ENCODE measurements at regions not wholly inside any gene's neighbourhood (a gene's known extent, or its start where the extent isn't known, plus 50 kb on each side); places are given as distances from the start of the nearest gene placed in this dataset.

DNA sequence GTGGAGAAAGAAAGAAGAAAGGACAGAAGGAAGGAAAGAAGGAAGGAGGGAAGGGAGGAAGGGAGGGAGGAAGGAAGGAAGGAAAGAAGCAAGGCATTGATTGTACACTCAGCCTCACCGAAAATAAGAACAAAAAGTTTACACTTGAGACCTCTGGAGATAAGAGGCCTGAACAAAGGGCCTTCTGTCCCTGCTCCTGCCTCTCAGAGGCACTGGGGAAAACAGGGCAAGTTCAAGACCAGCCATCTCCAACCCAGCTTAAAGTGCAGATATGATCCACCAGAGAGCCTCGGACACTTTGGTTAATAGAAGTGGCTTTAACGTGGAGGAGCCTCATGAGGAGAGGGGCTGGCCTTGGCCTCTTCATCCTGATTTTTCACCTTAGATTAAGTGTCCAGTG is 582.9 kb upstream of the PPP2R3A start:
- peak; percentile 47 for DNase-seq (ENCODE audit: extremely low spot score)
- WGBS, result 64% methylated on average over 3 of the region's 3 CpGs
- Histone ChIP-seq H3K36me3 (no peaks in the 10 kb centered on the region), H3K4me1 (no peaks in the 10 kb centered on the region), H3K27ac (replicated peaks in 1 of 4) (no peak overlapping the region), H3K9me3 (peaks cover 0 to 1% (median 0%) of the 10 kb centered on the region in 4 donors), H3K4me3 (no peak overlapping the region), H3K27me3 (no peaks in the 10 kb centered on the region)
- no peak for TF ChIP-seq POLR2A (IDR thresholded peaks at IDR 0.05; ENCODE audit: low read depth)
- TF ChIP-seq, protein P1, sequence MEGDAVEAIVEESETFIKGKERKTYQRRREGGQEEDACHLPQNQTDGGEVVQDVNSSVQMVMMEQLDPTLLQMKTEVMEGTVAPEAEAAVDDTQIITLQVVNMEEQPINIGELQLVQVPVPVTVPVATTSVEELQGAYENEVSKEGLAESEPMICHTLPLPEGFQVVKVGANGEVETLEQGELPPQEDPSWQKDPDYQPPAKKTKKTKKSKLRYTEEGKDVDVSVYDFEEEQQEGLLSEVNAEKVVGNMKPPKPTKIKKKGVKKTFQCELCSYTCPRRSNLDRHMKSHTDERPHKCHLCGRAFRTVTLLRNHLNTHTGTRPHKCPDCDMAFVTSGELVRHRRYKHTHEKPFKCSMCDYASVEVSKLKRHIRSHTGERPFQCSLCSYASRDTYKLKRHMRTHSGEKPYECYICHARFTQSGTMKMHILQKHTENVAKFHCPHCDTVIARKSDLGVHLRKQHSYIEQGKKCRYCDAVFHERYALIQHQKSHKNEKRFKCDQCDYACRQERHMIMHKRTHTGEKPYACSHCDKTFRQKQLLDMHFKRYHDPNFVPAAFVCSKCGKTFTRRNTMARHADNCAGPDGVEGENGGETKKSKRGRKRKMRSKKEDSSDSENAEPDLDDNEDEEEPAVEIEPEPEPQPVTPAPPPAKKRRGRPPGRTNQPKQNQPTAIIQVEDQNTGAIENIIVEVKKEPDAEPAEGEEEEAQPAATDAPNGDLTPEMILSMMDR (IDR thresholded peaks at IDR 0.05), result no peak
- TF ChIP-seq EP300 (IDR thresholded peaks at IDR 0.05), result no peak
- no peak for TF ChIP-seq POLR2AphosphoS5 (IDR thresholded peaks at IDR 0.05)
- intact Hi-C loops (cut with DNase I), result no loop called here

DNA sequence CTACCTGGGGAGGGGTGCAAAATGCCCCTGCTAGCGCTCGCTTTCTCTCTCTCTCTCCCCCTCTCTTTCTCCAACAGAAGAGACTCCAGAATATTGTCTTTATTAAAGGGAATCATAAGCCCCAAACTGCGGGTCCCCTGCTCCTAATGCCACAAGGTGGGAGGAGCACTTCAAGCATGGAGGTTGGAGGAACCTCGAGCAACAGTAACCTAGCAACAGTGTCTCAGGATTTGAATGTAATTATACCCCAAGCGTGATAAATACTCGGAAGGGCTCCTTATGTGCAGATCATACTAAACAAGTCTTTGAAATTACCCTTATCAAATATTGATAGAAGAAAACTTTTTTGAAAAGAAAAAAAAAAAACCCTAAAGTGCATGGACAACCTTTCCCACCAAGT is 582.2 kb upstream of the PPP2R3A start:
- H3K4me1 ChIP-seq, result no peaks in the 10 kb centered on the region
- TF ChIP-seq, protein P1 (IDR thresholded peaks at IDR 0.05), result no peak
- TF ChIP-seq EP300 (IDR thresholded peaks at IDR 0.05), result no peak
- TF ChIP-seq POLR2A (IDR thresholded peaks at IDR 0.05; ENCODE audit: low read depth), result no peak
- no peak for TF ChIP-seq POLR2AphosphoS5 (IDR thresholded peaks at IDR 0.05)
- no peaks in the 10 kb centered on the region for H3K27me3 ChIP-seq
- no peaks in the 10 kb centered on the region for H3K36me3 ChIP-seq
- intact Hi-C loops (cut with DNase I), result no loop called here
- no peak for DNase-seq (ENCODE audit: extremely low spot score)
- 79% methylated on average over 6 of the region's 6 CpGs for WGBS
- H3K4me3 ChIP-seq, result no peak overlapping the region
- peaks cover 0 to 8% (median 0%) of the 10 kb centered on the region in 4 donors for H3K9me3 ChIP-seq
- no peak overlapping the region for H3K27ac ChIP-seq (replicated peaks in 1 of 4)

DNA sequence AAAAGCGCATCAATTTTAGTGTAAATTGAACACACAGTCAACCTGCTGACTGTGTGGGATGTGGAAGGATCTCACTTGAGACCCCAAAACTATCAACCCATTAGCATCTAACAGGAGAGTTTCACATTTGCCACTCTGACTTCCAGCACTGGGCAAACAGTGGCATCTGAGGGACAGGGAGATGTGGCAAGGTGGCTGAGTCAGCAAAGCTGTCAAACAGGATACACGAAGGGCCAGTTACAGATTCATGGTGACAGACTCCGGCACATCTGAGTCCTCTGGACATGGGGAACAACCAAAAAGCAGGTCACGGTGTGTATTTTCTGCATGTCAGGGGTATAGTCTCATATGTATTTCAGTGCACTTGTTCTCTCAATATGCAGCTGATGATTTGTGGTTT is 573.4 kb upstream of the PPP2R3A start:
- H3K27me3 ChIP-seq, result no peaks in the 10 kb centered on the region
- H3K4me1 ChIP-seq, result peaks cover 0 to 3% (median 0%) of the 10 kb centered on the region in 4 donors
- H3K9me3 ChIP-seq, result peaks cover 0 to 39% (median 30%) of the 10 kb centered on the region in 4 donors
- 76% methylated on average over 4 of the region's 4 CpGs for WGBS
- H3K36me3 ChIP-seq, result no peaks in the 10 kb centered on the region
- peak; percentile 68 for DNase-seq (ENCODE audit: extremely low spot score)
- TF ChIP-seq EP300 (IDR thresholded peaks at IDR 0.05) (no peak), POLR2A (IDR thresholded peaks at IDR 0.05; ENCODE audit: low read depth) (no peak), POLR2AphosphoS5 (IDR thresholded peaks at IDR 0.05) (no peak)
- TF ChIP-seq, protein P1 (IDR thresholded peaks at IDR 0.05), result no peak
- H3K4me3 ChIP-seq, result no peak overlapping the region
- H3K27ac ChIP-seq (replicated peaks in 1 of 4), result no peak overlapping the region
- intact Hi-C loops (cut with DNase I), result no loop called here

DNA sequence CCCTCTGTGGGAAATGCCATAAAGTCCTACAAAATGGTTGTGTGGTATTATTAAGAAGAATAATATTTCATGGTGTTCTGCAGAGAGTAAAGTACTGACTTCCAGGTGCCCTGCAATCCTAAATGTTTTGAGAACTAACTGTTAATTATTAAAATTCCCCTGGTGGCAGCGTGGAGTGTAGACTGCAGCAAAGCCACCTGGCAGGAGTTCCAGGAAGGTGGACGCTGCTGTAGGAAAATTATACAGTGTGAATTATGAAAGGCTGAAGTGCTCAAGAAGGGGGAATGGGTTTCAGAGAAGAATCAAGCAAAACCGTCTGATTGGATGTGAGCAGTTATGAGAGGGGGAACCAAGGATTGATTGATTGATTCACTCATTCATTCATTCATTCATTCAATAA is 572.4 kb upstream of the PPP2R3A start:
- DNase-seq (ENCODE audit: extremely low spot score), result no peak
- WGBS, result 74% methylated on average over 3 of the region's 3 CpGs
- intact Hi-C loops (cut with DNase I), result no loop called here
- no peak overlapping the region for H3K4me3 ChIP-seq
- H3K9me3 ChIP-seq, result peaks cover 0 to 33% (median 30%) of the 10 kb centered on the region in 4 donors
- TF ChIP-seq POLR2AphosphoS5 (IDR thresholded peaks at IDR 0.05), result no peak
- no peak for TF ChIP-seq POLR2A (IDR thresholded peaks at IDR 0.05; ENCODE audit: low read depth)
- TF ChIP-seq, protein P1 (IDR thresholded peaks at IDR 0.05), result no peak
- TF ChIP-seq EP300 (IDR thresholded peaks at IDR 0.05), result no peak
- no peaks in the 10 kb centered on the region for H3K27me3 ChIP-seq
- no peaks in the 10 kb centered on the region for H3K36me3 ChIP-seq
- peaks cover 0 to 3% (median 0%) of the 10 kb centered on the region in 4 donors for H3K4me1 ChIP-seq
- no peak overlapping the region for H3K27ac ChIP-seq (replicated peaks in 1 of 4)

DNA sequence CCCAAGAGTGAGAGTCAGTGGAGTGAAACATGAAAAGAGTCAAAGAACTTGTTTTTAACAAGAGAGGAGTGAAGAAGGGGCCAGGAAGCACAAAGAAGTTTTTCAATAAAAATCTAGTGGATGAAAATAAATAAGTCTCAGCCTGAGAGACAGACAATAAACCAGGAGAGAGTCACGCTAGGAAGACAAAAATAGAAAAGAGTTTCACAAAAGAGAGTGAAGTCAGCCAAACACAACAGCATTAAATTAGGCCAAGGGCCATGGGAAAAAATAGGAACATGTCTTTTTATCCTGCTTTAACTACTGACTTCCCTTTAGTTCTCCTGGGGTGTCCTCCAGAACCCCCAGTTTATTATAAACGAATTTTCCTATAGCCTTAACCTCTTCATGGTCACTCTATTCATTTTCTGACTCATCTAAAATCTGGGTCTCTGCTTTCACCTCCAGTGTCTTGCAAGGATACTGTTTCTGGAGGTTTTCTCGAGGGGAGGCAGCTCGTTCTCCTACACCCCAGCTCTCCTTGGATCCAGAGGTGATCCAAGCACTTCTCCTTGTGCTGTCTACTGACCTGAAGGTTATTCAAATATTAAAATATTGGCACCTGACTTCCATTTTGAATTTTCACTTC is 571.5 kb upstream of the PPP2R3A start:
- WGBS, result 45% methylated on average over 4 of the region's 4 CpGs
- Histone ChIP-seq H3K27me3 (no peaks in the 10 kb centered on the region), H3K4me3 (no peak overlapping the region), H3K36me3 (no peaks in the 10 kb centered on the region), H3K4me1 (peaks cover 0 to 3% (median 0%) of the 10 kb centered on the region in 4 donors), H3K27ac (replicated peaks in 1 of 4) (no peak overlapping the region), H3K9me3 (peaks cover 0 to 28% (median 27%) of the 10 kb centered on the region in 4 donors)
- intact Hi-C loops (cut with DNase I), result no loop called here
- no peak for DNase-seq (ENCODE audit: extremely low spot score)
- no peak for TF ChIP-seq POLR2A (IDR thresholded peaks at IDR 0.05; ENCODE audit: low read depth)
- TF ChIP-seq, protein P1 (IDR thresholded peaks at IDR 0.05), result no peak
- TF ChIP-seq POLR2AphosphoS5 (IDR thresholded peaks at IDR 0.05), result no peak
- no peak for TF ChIP-seq EP300 (IDR thresholded peaks at IDR 0.05)
